ENCODE measurements at regions not wholly inside any gene's neighbourhood (a gene's known extent, or its start where the extent isn't known, plus 50 kb on each side); places are given as distances from the start of the nearest gene placed in this dataset.

DNA sequence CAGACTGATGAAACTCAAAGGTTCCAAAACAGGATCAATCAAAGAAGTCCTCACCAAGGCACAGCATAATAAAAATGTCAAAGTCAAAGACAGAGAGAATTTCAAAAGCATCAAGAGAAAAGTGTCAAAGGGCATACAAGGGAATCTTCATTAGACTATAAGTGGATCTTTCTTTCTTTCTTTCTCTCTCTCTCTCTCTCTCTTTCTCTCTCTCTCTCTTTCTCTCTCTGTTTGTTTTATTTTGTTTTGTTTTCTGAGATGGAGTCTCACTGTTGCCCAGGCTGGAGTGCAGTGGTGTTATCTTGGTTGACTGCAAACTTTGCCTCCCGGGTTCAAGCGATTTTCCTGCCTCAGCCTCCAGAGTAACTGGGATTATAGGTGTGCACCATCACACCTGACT, 148.3 kb upstream of the CD180 start:
- Mint-ChIP-seq H3K27ac (no peak overlapping the region), H3K4me1 (peaks cover 33% of the 10 kb centered on the region), H3K9me3 (peaks cover 26% of the 10 kb centered on the region), H3K36me3 (peaks cover 22% of the 10 kb centered on the region; the same call in 1 of the 2 replicates), H3K4me3 (no peak overlapping the region), H3K27me3 (ENCODE audit: low read depth) (no peaks in the 10 kb centered on the region)
- ChIA-PET CTCF (no interaction called here), POLR2A (no interaction called here)
- TF ChIP-seq CREM (CRISPR knock-in tag; IDR thresholded peaks at IDR 0.05) (no peak), ETV6 (CRISPR knock-in tag; IDR thresholded peaks at IDR 0.05) (no peak), MLX (CRISPR knock-in tag; IDR thresholded peaks at IDR 0.05) (no peak), ZNF121 (CRISPR knock-in tag; IDR thresholded peaks at IDR 0.05) (no peak), ZNF232 (CRISPR knock-in tag; IDR thresholded peaks at IDR 0.05) (no peak)
- ATAC-seq (no peak), DNase-seq (ENCODE audit: low spot score) (no peak)

GRCh38 chr5:67343835-67344234, 147.2 kb upstream of the CD180 start:
- Mint-ChIP-seq H3K27ac (no peak overlapping the region), H3K4me1 (peaks cover 33% of the 10 kb centered on the region), H3K36me3 (peaks cover 22% of the 10 kb centered on the region; the same call in 1 of the 2 replicates), H3K4me3 (no peak overlapping the region), H3K27me3 (ENCODE audit: low read depth) (no peaks in the 10 kb centered on the region), H3K9me3 (peaks cover 26% of the 10 kb centered on the region)
- no peak for TF ChIP-seq TCF7 (CRISPR knock-in tag; IDR thresholded peaks at IDR 0.05; ENCODE audit: low read depth)
- no peak for TF ChIP-seq NR3C1 (CRISPR knock-in tag; conservative IDR thresholded peaks at IDR 0.05; ENCODE audit: low read depth)
- TF ChIP-seq ZNF317 (CRISPR knock-in tag; IDR thresholded peaks at IDR 0.05; ENCODE audit: borderline replicate concordance, low read depth), result no peak
- no peak for TF ChIP-seq ETV6 (CRISPR knock-in tag; IDR thresholded peaks at IDR 0.05)
- no peak for TF ChIP-seq ZSCAN18 (CRISPR knock-in tag; IDR thresholded peaks at IDR 0.05)
- TF ChIP-seq ATF2 (CRISPR knock-in tag; IDR thresholded peaks at IDR 0.05; ENCODE audit: borderline replicate concordance, low read depth), result no peak
- TF ChIP-seq NR2C2 (CRISPR knock-in tag; IDR thresholded peaks at IDR 0.05), result no peak
- TF ChIP-seq, protein P1, sequence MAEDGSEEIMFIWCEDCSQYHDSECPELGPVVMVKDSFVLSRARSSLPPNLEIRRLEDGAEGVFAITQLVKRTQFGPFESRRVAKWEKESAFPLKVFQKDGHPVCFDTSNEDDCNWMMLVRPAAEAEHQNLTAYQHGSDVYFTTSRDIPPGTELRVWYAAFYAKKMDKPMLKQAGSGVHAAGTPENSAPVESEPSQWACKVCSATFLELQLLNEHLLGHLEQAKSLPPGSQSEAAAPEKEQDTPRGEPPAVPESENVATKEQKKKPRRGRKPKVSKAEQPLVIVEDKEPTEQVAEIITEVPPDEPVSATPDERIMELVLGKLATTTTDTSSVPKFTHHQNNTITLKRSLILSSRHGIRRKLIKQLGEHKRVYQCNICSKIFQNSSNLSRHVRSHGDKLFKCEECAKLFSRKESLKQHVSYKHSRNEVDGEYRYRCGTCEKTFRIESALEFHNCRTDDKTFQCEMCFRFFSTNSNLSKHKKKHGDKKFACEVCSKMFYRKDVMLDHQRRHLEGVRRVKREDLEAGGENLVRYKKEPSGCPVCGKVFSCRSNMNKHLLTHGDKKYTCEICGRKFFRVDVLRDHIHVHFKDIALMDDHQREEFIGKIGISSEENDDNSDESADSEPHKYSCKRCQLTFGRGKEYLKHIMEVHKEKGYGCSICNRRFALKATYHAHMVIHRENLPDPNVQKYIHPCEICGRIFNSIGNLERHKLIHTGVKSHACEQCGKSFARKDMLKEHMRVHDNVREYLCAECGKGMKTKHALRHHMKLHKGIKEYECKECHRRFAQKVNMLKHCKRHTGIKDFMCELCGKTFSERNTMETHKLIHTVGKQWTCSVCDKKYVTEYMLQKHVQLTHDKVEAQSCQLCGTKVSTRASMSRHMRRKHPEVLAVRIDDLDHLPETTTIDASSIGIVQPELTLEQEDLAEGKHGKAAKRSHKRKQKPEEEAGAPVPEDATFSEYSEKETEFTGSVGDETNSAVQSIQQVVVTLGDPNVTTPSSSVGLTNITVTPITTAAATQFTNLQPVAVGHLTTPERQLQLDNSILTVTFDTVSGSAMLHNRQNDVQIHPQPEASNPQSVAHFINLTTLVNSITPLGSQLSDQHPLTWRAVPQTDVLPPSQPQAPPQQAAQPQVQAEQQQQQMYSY (CRISPR knock-in tag; IDR thresholded peaks at IDR 0.05), result no peak
- no peak for TF ChIP-seq KAT7 (CRISPR knock-in tag; IDR thresholded peaks at IDR 0.05; ENCODE audit: borderline replicate concordance)
- no peak for TF ChIP-seq USF1 (CRISPR knock-in tag; IDR thresholded peaks at IDR 0.05)
- TF ChIP-seq ZNF232 (CRISPR knock-in tag; IDR thresholded peaks at IDR 0.05), result no peak
- TF ChIP-seq SP1 (CRISPR knock-in tag; conservative IDR thresholded peaks at IDR 0.05), result no peak
- TF ChIP-seq E2F4 (CRISPR knock-in tag; IDR thresholded peaks at IDR 0.05; ENCODE audit: borderline replicate concordance, low read depth), result no peak
- no peak for TF ChIP-seq JUN (CRISPR knock-in tag; IDR thresholded peaks at IDR 0.05)
- TF ChIP-seq FOXK1 (CRISPR knock-in tag; IDR thresholded peaks at IDR 0.05), result no peak
- ChIA-PET POLR2A (no interaction called here), CTCF (no interaction called here)
- DNase-seq (ENCODE audit: low spot score) (no peak), ATAC-seq (no peak)

All from WTC11 (cell line).